Stomach (tissue), 8 donors: ENCODE measurements at regions not wholly inside any gene's neighbourhood (a gene's known extent, or its start where the extent isn't known, plus 50 kb on each side); places are given as distances from the start of the nearest gene placed in this dataset.

Experiments
- DNase-seq, 2 donors: peaks; one replicate each; pipeline versions ENCODE4 v3.0.0 to v3.0.0-alpha.2; 2013 to 2019
- H3K27ac ChIP-seq, 5 donors: fragments of 200-600 bp in 4 of 5; sonication (generic) in 4 of 5; one replicate each; pipeline ENCODE4 v1.5.1; 2013 to 2019; ENCODE audit warnings: mild to moderate bottlenecking in 1 of 5, moderate library complexity in 1 of 5
- H3K27me3 ChIP-seq, 3 donors: fragments of 200-600 bp; sonication (generic); one replicate each; pipeline ENCODE4 v1.5.1; 2017 to 2019; ENCODE audit warnings: mixed run types in 1 of 3
- H3K36me3 ChIP-seq, 4 donors: fragments of 200-600 bp; sonication (generic); 1 replicate in 3 of 4; 2 replicates in 1 of 4; pipeline ENCODE4 v1.5.1; 2016 to 2019
- H3K4me1 ChIP-seq, 4 donors: fragments of 200-600 bp; sonication (generic); one replicate each; pipeline ENCODE4 v1.5.1; 2016 to 2019
- H3K4me3 ChIP-seq, 4 donors: fragments of 200-600 bp; sonication (generic) in 3 of 4; one replicate each; pipeline ENCODE4 v1.5.1; 2016 to 2019; ENCODE audit warnings: mild to moderate bottlenecking in 1 of 4
- H3K9me3 ChIP-seq, 4 donors: fragments of 200-600 bp; sonication (generic); one replicate each; pipeline ENCODE4 v1.5.1; 2016 to 2019
- EP300 ChIP-seq: sonication (generic); formaldehyde crosslinking; IDR thresholded peaks from one replicate; pipeline ENCODE4 v1.6.1; 2017; ENCODE audit warnings: antibody characterized with exemption
- POLR2A ChIP-seq, 4 donors: fragments of 450-650 bp; IDR thresholded peaks; one replicate each; pipeline ENCODE4 v1.6.1; 2016; ENCODE audit warnings: antibody characterized with exemption in 4 of 4, control low read depth in 2 of 4, mild to moderate bottlenecking in 1 of 4, moderate library complexity in 1 of 4
- POLR2AphosphoS5 ChIP-seq, 3 donors: sonication (generic); formaldehyde crosslinking; IDR thresholded peaks; one replicate each; pipeline ENCODE4 v1.6.1; 2016; ENCODE audit warnings: antibody characterized with exemption in 3 of 3
- WGBS, 5 donors: extraction: QIAGEN DNeasy Blood & Tissue Kit in 3 of 5; methylation state at CpG; one replicate each; pipeline versions ENCODE4 v1.1.5 to v1.1.7; 2013 to 2018; 5-methylcytosine and 5-hydroxymethylcytosine counted together
- intact Hi-C: fragments of 100-400 bp; cut with DNase I; formaldehyde crosslinking; loops from one replicate; pipeline ENCODE4 v1.15.1; 2023; ENCODE audit warnings: low total_unique reads
- TF ChIP-seq, protein P1 (sequence below), 7 experiments: fragments of 450-650 bp in 4 of 7; fragments of 200-600 bp in 3 of 7; sonication (generic) in 3 of 7; IDR thresholded peaks; one replicate each; pipeline ENCODE4 v1.5.1; 2016 to 2019; ENCODE audit warnings: antibody characterized with exemption in 7 of 7, control low read depth in 2 of 7, mild to moderate bottlenecking in 1 of 7
- donor health status: healthy with polysubstance abuse.
- donor health status: Bipolar disorder and iron deficiency.
- donor health status: healthy.

DNA sequence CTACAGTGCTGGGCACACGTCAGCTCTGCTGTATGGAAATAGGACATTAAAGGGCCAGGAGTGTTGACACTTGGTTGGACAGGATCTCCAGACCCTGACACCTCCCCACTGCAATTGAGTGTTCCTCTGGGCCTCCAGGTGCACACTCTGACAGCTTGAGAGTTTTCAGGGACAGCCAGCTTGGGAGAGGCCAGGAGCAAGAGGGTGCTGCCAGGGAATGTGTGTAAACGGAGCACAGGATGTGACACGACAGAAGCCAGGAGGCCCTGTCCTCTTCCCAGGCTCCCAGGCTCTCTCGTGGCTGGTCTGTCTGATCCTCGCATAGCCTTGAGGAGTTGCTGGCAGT lies 318.1 kb upstream of the HS6ST1 start:
- TF ChIP-seq EP300: no peak
- TF ChIP-seq POLR2AphosphoS5 (IDR thresholded peaks at IDR 0.05): no peak
- TF ChIP-seq, protein P1, sequence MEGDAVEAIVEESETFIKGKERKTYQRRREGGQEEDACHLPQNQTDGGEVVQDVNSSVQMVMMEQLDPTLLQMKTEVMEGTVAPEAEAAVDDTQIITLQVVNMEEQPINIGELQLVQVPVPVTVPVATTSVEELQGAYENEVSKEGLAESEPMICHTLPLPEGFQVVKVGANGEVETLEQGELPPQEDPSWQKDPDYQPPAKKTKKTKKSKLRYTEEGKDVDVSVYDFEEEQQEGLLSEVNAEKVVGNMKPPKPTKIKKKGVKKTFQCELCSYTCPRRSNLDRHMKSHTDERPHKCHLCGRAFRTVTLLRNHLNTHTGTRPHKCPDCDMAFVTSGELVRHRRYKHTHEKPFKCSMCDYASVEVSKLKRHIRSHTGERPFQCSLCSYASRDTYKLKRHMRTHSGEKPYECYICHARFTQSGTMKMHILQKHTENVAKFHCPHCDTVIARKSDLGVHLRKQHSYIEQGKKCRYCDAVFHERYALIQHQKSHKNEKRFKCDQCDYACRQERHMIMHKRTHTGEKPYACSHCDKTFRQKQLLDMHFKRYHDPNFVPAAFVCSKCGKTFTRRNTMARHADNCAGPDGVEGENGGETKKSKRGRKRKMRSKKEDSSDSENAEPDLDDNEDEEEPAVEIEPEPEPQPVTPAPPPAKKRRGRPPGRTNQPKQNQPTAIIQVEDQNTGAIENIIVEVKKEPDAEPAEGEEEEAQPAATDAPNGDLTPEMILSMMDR (IDR thresholded peaks at IDR 0.05): no peak
- TF ChIP-seq POLR2A (IDR thresholded peaks at IDR 0.05): no peak
- 64 to 84% (median 72%) methylated on average over 5 of the region's 5 CpGs for WGBS, 5 donors

DNA sequence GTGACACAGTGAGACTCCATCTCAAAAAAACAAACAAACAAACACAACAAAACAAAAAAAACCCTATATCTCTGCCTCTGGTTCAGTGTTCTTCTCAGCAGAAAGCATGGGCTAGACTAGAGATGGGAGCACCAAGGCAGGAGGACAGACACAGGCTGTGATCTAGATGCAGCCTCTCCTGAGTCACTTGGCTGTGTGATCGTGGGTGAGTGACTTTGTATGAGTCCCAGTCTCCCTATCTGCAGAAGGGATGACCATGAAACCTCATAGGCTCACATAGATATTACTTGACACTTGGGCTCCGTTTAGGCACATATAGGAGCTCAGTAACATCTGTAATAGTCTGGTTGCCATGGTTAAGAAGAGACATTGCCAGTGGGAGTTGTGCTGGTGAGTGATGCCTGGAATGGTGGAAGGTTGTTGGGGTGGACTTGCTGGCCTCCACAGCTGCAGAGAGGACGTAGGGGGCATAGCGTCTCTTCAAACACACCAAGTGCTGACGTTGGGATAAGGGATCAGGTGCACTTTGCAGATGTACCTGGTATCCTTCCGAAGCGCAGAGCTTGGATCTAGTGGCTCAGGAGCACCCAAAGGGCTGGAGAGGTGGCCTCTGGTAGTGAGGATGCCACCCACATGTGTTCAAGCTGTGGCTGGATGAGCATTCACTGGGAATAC lies 318.9 kb upstream of the HS6ST1 start:
- Histone ChIP-seq H3K4me1 (no peaks in the 10 kb centered on the region), H3K4me3 (no peak overlapping the region), H3K27me3 (no peaks in the 10 kb centered on the region), H3K9me3 (no peaks in the 10 kb centered on the region), H3K36me3 (no peaks in the 10 kb centered on the region), H3K27ac (no peak overlapping the region)
- no peak for DNase-seq
- TF ChIP-seq POLR2AphosphoS5 (IDR thresholded peaks at IDR 0.05) (no peak), POLR2A (IDR thresholded peaks at IDR 0.05) (no peak), EP300 (no peak)
- TF ChIP-seq, protein P1 (IDR thresholded peaks at IDR 0.05): no peak
- intact Hi-C loops: no loop called here
- WGBS, 5 donors: 78 to 87% (median 82%) methylated on average over 6 to 7 of the region's 7 CpGs

More for the DNA sequence above, 318.1 kb upstream of the HS6ST1 start:
- no peak overlapping the region for H3K4me3 ChIP-seq
- H3K4me1 ChIP-seq: no peaks in the 10 kb centered on the region
- H3K9me3 ChIP-seq: no peaks in the 10 kb centered on the region
- H3K36me3 ChIP-seq: no peaks in the 10 kb centered on the region
- no peak overlapping the region for H3K27ac ChIP-seq
- DNase-seq: peak in 1 of 2 donors; percentile 8
- intact Hi-C loops: no loop called here
- H3K27me3 ChIP-seq: no peaks in the 10 kb centered on the region

DNA sequence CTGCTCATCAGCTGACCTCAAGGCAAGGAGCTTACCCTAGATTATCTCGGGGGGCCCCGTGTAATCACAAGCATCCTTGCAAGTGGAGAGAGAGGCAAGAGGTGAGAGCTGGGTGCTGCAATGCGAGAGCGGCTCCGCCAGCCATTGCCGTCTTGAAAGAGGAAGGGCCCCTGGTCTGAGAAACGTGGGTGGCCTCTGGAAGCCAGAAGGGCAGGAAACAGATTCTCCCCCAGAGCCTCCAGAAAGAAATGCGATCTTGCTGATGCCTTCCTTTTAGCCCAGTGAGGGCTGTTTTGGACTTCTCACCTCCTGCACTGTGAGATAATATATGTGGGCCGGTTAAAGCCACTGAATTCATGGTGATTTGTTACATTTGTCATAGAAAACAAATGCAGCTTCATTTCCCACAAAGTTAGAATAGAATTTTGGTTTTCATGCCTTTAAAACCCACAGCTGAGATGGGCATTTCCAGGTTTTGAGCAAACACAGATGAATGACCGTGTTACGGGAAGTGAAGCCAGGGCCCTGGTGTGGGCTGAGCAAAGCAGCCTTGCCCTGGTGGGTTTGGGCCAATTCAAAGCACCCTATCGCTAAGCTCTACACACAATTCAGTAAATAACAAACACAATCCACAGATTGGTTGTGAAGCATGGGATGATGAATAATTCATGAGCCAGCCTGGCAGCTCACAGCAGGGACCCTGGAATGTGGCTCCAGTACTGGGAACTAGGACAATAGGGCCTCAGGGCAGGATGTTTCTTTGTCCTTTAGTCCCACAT lies 319.9 kb upstream of the HS6ST1 start:
- H3K27ac ChIP-seq: no peak overlapping the region
- peak in 1 of 2 donors; percentile 25 for DNase-seq

DNA sequence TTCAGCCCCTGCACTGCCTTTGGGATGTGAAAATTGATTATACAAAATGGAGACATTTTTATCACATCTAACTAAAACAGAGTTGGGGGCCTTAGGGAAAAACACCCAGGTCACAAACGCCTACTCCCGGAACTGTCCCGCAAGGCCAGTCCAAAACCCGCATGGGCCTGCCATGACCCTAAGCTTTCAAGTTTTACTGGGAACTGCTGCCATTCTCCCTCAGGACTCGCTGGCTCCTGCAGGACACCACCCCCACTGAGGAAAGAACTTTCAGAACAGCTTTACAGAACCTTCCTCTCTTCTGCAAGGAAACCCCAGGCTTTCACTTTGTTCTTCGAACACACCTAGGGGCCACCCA lies 320.4 kb upstream of the HS6ST1 start:
- intact Hi-C loops: no loop called here
- TF ChIP-seq POLR2A (IDR thresholded peaks at IDR 0.05) (no peak), POLR2AphosphoS5 (IDR thresholded peaks at IDR 0.05) (no peak), EP300 (no peak)
- TF ChIP-seq, protein P1 (IDR thresholded peaks at IDR 0.05): no peak
- H3K27me3 ChIP-seq: no peaks in the 10 kb centered on the region
- WGBS, 5 donors: 87 to 93% (median 90%) methylated on average over 6 of the region's 6 CpGs
- no peaks in the 10 kb centered on the region for H3K36me3 ChIP-seq
- no peak for DNase-seq
- no peak overlapping the region for H3K27ac ChIP-seq
- H3K9me3 ChIP-seq: no peaks in the 10 kb centered on the region
- H3K4me1 ChIP-seq: no peaks in the 10 kb centered on the region
- H3K4me3 ChIP-seq: no peak overlapping the region

More for the DNA sequence above, 319.9 kb upstream of the HS6ST1 start:
- intact Hi-C loops: no loop called here
- Histone ChIP-seq H3K27me3 (no peaks in the 10 kb centered on the region), H3K36me3 (no peaks in the 10 kb centered on the region), H3K9me3 (no peaks in the 10 kb centered on the region), H3K4me1 (no peaks in the 10 kb centered on the region), H3K4me3 (no peak overlapping the region)
- TF ChIP-seq POLR2A (IDR thresholded peaks at IDR 0.05) (no peak), POLR2AphosphoS5 (IDR thresholded peaks at IDR 0.05) (no peak), EP300 (no peak)
- TF ChIP-seq, protein P1 (IDR thresholded peaks at IDR 0.05): no peak
- 62 to 75% (median 70%) methylated on average over 12 of the region's 12 CpGs for WGBS, 5 donors
